Esophagus squamous epithelium (tissue), 5 donors: ENCODE measurements at regions not wholly inside any gene's neighbourhood (a gene's known extent, or its start where the extent isn't known, plus 50 kb on each side); places are given as distances from the start of the nearest gene placed in this dataset.

ENCODE experiments used
- DNase-seq: peaks from one replicate; lab custom pipeline; 2025; lab: John Stamatoyannopoulos, UW
- H3K27ac ChIP-seq, 4 donors: fragments of 200-600 bp; sonication (generic); one replicate each; pipeline ENCODE4 v1.5.1; 2016 to 2019; ENCODE audit warnings: mild to moderate bottlenecking in 1 of 4
- H3K27me3 ChIP-seq, 4 donors: fragments of 200-600 bp; sonication (generic); 1 replicate in 3 of 4; 2 replicates in 1 of 4; pipeline versions ENCODE4 v1.5.1 to v1.6.0; 2017 to 2021; ENCODE audit warnings: antibody characterized with exemption in 1 of 4
- H3K36me3 ChIP-seq, 3 donors: fragments of 200-600 bp; sonication (generic); one replicate each; pipeline ENCODE4 v1.5.1; 2016 to 2019
- H3K4me1 ChIP-seq, 3 donors: fragments of 200-600 bp; sonication (generic); one replicate each; pipeline ENCODE4 v1.5.1; 2017 to 2019
- H3K4me3 ChIP-seq, 4 donors: fragments of 200-600 bp; sonication (generic); 1 replicate in 3 of 4; 2 replicates in 1 of 4; pipeline ENCODE4 v1.5.1; 2016 to 2019; ENCODE audit warnings: mild to moderate bottlenecking in 2 of 4, moderate library complexity in 1 of 4
- H3K9me3 ChIP-seq, 3 donors: fragments of 200-600 bp; sonication (generic); one replicate each; pipeline ENCODE4 v1.5.1; 2016 to 2019
- CTCF ChIP-seq, 6 experiments: fragments of 450-650 bp in 4 of 6; fragments of 200-600 bp in 2 of 6; sonication (generic) in 2 of 6; IDR thresholded peaks; one replicate each; pipeline ENCODE4 v1.5.1; 2016 to 2019; ENCODE audit warnings: antibody characterized with exemption in 6 of 6, mild to moderate bottlenecking in 4 of 6, moderate library complexity in 4 of 6
- POLR2A ChIP-seq, 4 donors: fragments of 450-650 bp; IDR thresholded peaks; one replicate each; pipeline ENCODE4 v1.6.1; 2017; ENCODE audit warnings: antibody characterized with exemption in 4 of 4, mild to moderate bottlenecking in 4 of 4, moderate library complexity in 3 of 4
- WGBS, 2 donors: methylation state at CpG; one replicate each; pipeline ENCODE4 v1.1.5; 2018; 5-methylcytosine and 5-hydroxymethylcytosine counted together
- intact Hi-C: fragments of 100-400 bp; cut with DNase I; formaldehyde crosslinking; loops from one replicate; pipeline ENCODE4 v1.15.0; 2022
- donor health status: DM: yes; HTN: yes; CAD: no.

DNA sequence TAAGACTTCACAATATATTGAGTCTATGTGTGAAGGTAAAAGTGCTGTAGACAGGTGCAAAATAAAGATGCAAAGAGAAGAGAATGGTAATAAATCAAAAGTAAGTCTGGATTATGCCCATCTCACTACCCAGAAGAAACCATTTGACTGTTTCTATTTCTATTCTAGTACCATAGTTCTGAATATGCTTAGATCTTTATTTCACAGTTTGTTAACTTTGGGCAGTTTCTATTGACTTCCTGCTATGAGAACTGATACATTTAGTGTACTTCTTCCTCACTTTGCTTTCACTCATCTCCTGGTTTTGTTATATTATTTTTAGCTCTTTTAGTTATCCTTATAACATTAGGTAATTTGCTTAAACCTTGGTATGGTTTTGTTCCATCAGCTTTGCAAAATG, 94.9 kb downstream of the HS1BP3 start:
- intact Hi-C loops = no loop called here
- H3K27ac ChIP-seq = no peak overlapping the region

GRCh38 chr2:20556756-20557155, 94.1 kb downstream of the HS1BP3 start:
- no peak for DNase-seq
- H3K27ac ChIP-seq = no peak overlapping the region
- TF ChIP-seq CTCF (IDR thresholded peaks at IDR 0.05) (no peak), POLR2A (IDR thresholded peaks at IDR 0.05) (no peak)
- no peaks in the 10 kb centered on the region for H3K27me3 ChIP-seq
- H3K4me1 ChIP-seq = peaks cover 0 to 19% (median 3%) of the 10 kb centered on the region in 3 donors
- intact Hi-C loops = no loop called here
- no peak overlapping the region for H3K4me3 ChIP-seq
- no peaks in the 10 kb centered on the region for H3K9me3 ChIP-seq
- H3K36me3 ChIP-seq = no peaks in the 10 kb centered on the region
- 64 to 73% methylated on average over 4 of the region's 4 CpGs for WGBS, 2 donors

More for the DNA sequence above, 94.9 kb downstream of the HS1BP3 start:
- TF ChIP-seq CTCF (IDR thresholded peaks at IDR 0.05) (no peak), POLR2A (IDR thresholded peaks at IDR 0.05) (no peak)
- no peaks in the 10 kb centered on the region for H3K36me3 ChIP-seq
- no peaks in the 10 kb centered on the region for H3K27me3 ChIP-seq
- no peak overlapping the region for H3K4me3 ChIP-seq
- no peaks in the 10 kb centered on the region for H3K9me3 ChIP-seq
- H3K4me1 ChIP-seq = peaks cover 0 to 19% (median 0%) of the 10 kb centered on the region in 3 donors
- no peak for DNase-seq

- peaks cover 0 to 23% (median 3%) of the 10 kb centered on the region in 3 donors for H3K4me1 ChIP-seq
- no peaks in the 10 kb centered on the region for H3K36me3 ChIP-seq
- H3K9me3 ChIP-seq = no peaks in the 10 kb centered on the region
- 84 to 86% methylated on average over 4 of the region's 4 CpGs for WGBS, 2 donors
- no peak for TF ChIP-seq CTCF (IDR thresholded peaks at IDR 0.05)
- TF ChIP-seq POLR2A (IDR thresholded peaks at IDR 0.05) = no peak
- DNase-seq = no peak
- H3K27ac ChIP-seq = no peak overlapping the region
- no peak overlapping the region for H3K4me3 ChIP-seq
- H3K27me3 ChIP-seq = no peaks in the 10 kb centered on the region
- intact Hi-C loops = no loop called here
These were observed 93.7 kb downstream of the HS1BP3 start for GRCh38 chr2:20557226-20557625.

DNA sequence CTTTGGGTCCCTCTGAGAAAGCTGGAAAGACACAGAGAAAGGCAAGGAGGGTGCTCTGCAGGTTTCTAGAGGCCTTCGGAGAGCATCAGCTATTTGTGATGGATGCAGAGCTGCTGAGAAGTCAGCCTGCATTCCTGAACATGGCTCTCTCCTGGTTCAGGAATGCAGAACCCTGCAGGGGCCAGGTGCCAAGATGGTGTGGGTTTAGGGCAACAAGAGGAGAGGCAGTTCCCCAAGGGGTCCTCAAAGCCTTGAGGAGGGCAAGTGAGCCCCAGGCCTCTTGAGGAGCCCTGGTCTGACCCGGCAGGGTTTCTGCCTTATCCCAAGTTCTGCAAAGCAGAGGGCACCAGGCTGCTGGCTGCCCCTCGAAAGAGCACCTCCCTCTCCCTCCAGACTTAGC, 93.3 kb downstream of the HS1BP3 start:
- peaks cover 0 to 24% (median 3%) of the 10 kb centered on the region in 3 donors for H3K4me1 ChIP-seq
- no peaks in the 10 kb centered on the region for H3K36me3 ChIP-seq
- H3K9me3 ChIP-seq = no peaks in the 10 kb centered on the region
- intact Hi-C loops = no loop called here
- no peak overlapping the region for H3K4me3 ChIP-seq
- H3K27me3 ChIP-seq = no peaks in the 10 kb centered on the region
- no peak overlapping the region for H3K27ac ChIP-seq
- no peak for TF ChIP-seq CTCF (IDR thresholded peaks at IDR 0.05)
- TF ChIP-seq POLR2A (IDR thresholded peaks at IDR 0.05) = no peak
- no peak for DNase-seq
- WGBS, 2 donors = 92 to 100% methylated on average over 1 to 2 of the region's 3 CpGs

DNA sequence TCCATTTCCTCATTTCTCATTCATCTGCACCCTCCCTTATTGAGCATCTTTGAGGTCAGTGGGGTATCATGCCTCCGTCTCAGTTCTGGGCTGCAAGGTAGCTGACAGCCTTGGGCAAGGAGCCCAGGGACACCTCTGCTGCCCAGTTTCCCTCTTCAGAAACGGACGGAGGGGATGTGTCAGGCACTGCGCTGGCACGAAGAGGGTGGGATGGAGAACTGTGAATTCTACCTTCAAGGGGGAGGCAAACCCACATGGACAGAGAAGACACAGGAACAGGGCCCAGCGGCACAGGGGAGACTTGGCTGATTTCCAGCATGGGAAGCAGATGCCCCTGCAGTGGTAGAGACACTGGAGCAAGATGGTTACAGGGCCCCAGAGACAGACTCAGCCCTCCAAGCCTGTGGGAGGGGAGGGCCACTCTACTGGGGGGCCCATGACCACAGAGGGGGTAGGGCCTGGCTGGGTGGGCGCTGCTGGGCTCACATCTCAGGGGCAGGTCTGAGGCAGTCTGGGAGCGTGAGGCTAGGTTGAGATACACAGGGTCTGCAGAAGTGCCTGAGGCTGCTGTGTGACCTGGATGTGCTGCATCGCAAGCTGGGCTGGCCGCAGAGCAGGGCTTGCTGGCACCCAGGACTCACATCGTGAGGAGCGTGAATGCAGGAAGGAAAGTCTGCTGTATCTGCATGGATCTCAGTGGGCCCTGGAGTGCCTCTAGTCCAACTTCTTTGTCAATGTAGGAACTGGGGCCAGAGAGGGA, 92.3 kb downstream of the HS1BP3 start:
- 78 to 84% methylated on average over 8 to 9 of the region's 12 CpGs for whole genome bisulfite sequencing, 2 donors
- TF ChIP-seq CTCF (IDR thresholded peaks at IDR 0.05) (no peak), POLR2A (IDR thresholded peaks at IDR 0.05) (no peak)

More for the DNA sequence above, 92.3 kb downstream of the HS1BP3 start:
- DNase-seq = no peak
- Histone ChIP-seq H3K9me3 (no peaks in the 10 kb centered on the region), H3K27ac (no peak overlapping the region), H3K4me1 (peaks cover 0 to 28% (median 3%) of the 10 kb centered on the region in 3 donors), H3K4me3 (no peak overlapping the region), H3K27me3 (no peaks in the 10 kb centered on the region), H3K36me3 (no peaks in the 10 kb centered on the region)
- intact Hi-C loops = no loop called here
